Thyroid gland (tissue), 4 donors: ENCODE measurements at regions not wholly inside any gene's neighbourhood (a gene's known extent, or its start where the extent isn't known, plus 50 kb on each side); places are given as distances from the start of the nearest gene placed in this dataset.

Experiments used
- CTCF ChIP-seq, 6 experiments: fragments of 200-600 bp in 3 of 6; fragments of 450-650 bp in 3 of 6; sonication (generic) in 3 of 6; IDR thresholded peaks; one replicate each; pipeline ENCODE4 v1.5.1; 2016 to 2019; ENCODE audit warnings: antibody characterized with exemption in 6 of 6, mild to moderate bottlenecking in 2 of 6, inconsistent platforms in 1 of 6, moderate library complexity in 1 of 6
- POLR2A ChIP-seq, 2 donors: fragments of 450-650 bp; IDR thresholded peaks; one replicate each; pipeline ENCODE4 v1.6.1; 2017; ENCODE audit warnings: antibody characterized with exemption in 2 of 2, mild to moderate bottlenecking in 2 of 2, moderate library complexity in 1 of 2

GRCh38 chr1:163583661-163584181 is 262.0 kb downstream of the NUF2 start:
- TF ChIP-seq CTCF (IDR thresholded peaks at IDR 0.05) (no peak), POLR2A (IDR thresholded peaks at IDR 0.05) (no peak)
